Liver (tissue), 8 donors: ENCODE measurements at regions not wholly inside any gene's neighbourhood (a gene's known extent, or its start where the extent isn't known, plus 50 kb on each side); places are given as distances from the start of the nearest gene placed in this dataset.

Source experiments
- DNase-seq: peaks from one replicate; pipeline ENCODE4 v3.0.0-alpha.2; 2017; ENCODE audit warnings: low spot score
- H3K27ac ChIP-seq, 2 donors: one replicate each; pipeline ENCODE4 v1.7.0; 2013; ENCODE audit warnings: inconsistent platforms in 2 of 2, low read length in 2 of 2, control low read depth in 1 of 2, low read depth in 1 of 2, mild to moderate bottlenecking in 1 of 2
- H3K27me3 ChIP-seq, 4 donors: one replicate each; pipeline versions ENCODE4 v1.6.1 to v1.7.0; 2013; ENCODE audit warnings: low read length in 3 of 4, inconsistent platforms in 1 of 4, mild to moderate bottlenecking in 1 of 4, moderate library complexity in 1 of 4; ENCODE audit not compliant: control insufficient read depth in 4 of 4, insufficient read depth in 4 of 4
- H3K36me3 ChIP-seq, 4 donors: one replicate each; pipeline versions ENCODE4 v1.6.1 to v1.7.0; 2013; ENCODE audit warnings: low read length in 3 of 4, mild to moderate bottlenecking in 3 of 4, low read depth in 1 of 4, moderate library complexity in 1 of 4; ENCODE audit not compliant: control insufficient read depth in 4 of 4, insufficient read depth in 3 of 4
- H3K4me1 ChIP-seq, 4 donors: one replicate each; pipeline versions ENCODE4 v1.6.1 to v1.7.0; 2013; ENCODE audit warnings: low read length in 3 of 4, mild to moderate bottlenecking in 3 of 4, moderate library complexity in 1 of 4; ENCODE audit not compliant: control insufficient read depth in 4 of 4, insufficient read depth in 4 of 4
- H3K4me3 ChIP-seq, 3 donors: one replicate each; pipeline versions ENCODE4 v1.6.1 to v1.7.0; 2013; ENCODE audit warnings: low read length in 3 of 3, control low read depth in 1 of 3, low read depth in 1 of 3, mild to moderate bottlenecking in 1 of 3
- H3K9ac ChIP-seq, 2 donors: one replicate each; pipeline ENCODE4 v1.7.0; 2013; ENCODE audit warnings: low read length in 2 of 2, mild to moderate bottlenecking in 2 of 2, moderate library complexity in 2 of 2, control low read depth in 1 of 2, low read depth in 1 of 2
- H3K9me3 ChIP-seq, 4 donors: one replicate each; pipeline versions ENCODE4 v1.6.1 to v1.7.0; 2013; ENCODE audit warnings: low read length in 3 of 4; ENCODE audit not compliant: control insufficient read depth in 4 of 4
- FOXA2 ChIP-seq: IDR thresholded peaks from 2 replicates; pipeline ENCODE4 v1.6.1; 2016; ENCODE audit warnings: antibody characterized with exemption
- HNF4A ChIP-seq, 2 donors: conservative IDR thresholded peaks; 2 replicates each; pipeline ENCODE4 v1.6.1; 2016; ENCODE audit warnings: antibody characterized with exemption in 2 of 2, mild to moderate bottlenecking in 2 of 2
- HNF4G ChIP-seq: IDR thresholded peaks from 2 replicates; pipeline ENCODE4 v1.6.1; 2016; ENCODE audit warnings: antibody characterized with exemption
- NR2F2 ChIP-seq: IDR thresholded peaks from 2 replicates; pipeline ENCODE4 v1.6.1; 2016; ENCODE audit warnings: antibody characterized with exemption
- RAD21 ChIP-seq, 2 donors: IDR thresholded peaks; 2 replicates each; pipeline ENCODE4 v1.6.1; 2016; ENCODE audit warnings: antibody characterized with exemption in 2 of 2, mild to moderate bottlenecking in 2 of 2
- RXRA ChIP-seq, 2 donors: IDR thresholded peaks; 2 replicates each; pipeline ENCODE4 v1.6.1; 2017 to 2018; ENCODE audit warnings: antibody characterized with exemption in 2 of 2, mild to moderate bottlenecking in 1 of 2
- WGBS: extraction: QIAGEN DNeasy Blood & Tissue Kit; methylation state at CpG from one replicate; pipeline ENCODE4 v1.1.7; 2013; 5-methylcytosine and 5-hydroxymethylcytosine counted together
- TF ChIP-seq, protein P1 (sequence below): fragments of 150-350 bp; IDR thresholded peaks from 2 replicates; pipeline ENCODE4 v1.5.1; 2017; ENCODE audit warnings: improper control_type of control experiment, low read depth, low read length; ENCODE audit not compliant: missing input control
- TF ChIP-seq, protein P2 (sequence below): IDR thresholded peaks from 2 replicates; pipeline ENCODE4 v1.6.1; 2016; ENCODE audit warnings: antibody characterized with exemption
- TF ChIP-seq, protein P3 (sequence below): IDR thresholded peaks from 2 replicates; pipeline ENCODE4 v1.6.1; 2016; ENCODE audit warnings: antibody characterized with exemption, mild to moderate bottlenecking
- TF ChIP-seq, protein P4 (sequence below): IDR thresholded peaks from 2 replicates; pipeline ENCODE4 v1.6.1; 2016; ENCODE audit warnings: antibody characterized with exemption
- donor health status: healthy.
- donor health status: healthy.
- donor health status: healthy.
- donor health status: healthy.
- donor health status: healthy.

DNA sequence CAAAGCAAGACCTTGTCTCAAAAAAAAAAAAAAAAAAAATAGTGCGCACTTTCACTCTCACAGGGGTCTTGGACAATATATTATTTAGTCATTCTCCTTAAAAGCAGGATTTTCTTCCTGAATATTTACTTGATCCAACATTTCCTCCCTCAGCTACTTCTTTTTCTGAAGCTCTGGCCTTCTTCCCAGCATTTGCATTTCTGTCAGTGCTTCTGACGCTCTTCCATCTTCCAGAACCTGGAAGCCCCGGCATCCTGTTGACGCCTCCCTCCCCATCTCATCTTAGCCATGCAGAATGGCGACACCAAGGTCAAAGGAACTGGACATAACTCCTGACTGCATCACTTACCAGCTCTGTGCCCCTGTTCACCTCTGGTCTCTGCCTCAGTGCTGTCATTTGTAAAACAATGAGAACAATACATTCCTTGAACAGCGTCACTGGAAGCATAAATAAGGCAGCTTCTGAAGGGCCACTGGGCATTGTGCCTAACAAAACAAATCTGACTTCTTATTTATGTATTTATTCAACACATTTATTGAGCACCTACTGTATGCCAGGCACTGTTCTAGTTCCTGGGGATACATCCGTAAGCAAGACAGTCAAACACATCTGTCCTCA lies 90.9 kb upstream of the MDM1 start:
- Histone ChIP-seq H3K9me3 (no peaks in the 10 kb centered on the region), H3K27me3 (no peaks in the 10 kb centered on the region), H3K9ac (no peak overlapping the region), H3K36me3 (no peaks in the 10 kb centered on the region), H3K4me1 (no peaks in the 10 kb centered on the region), H3K27ac (no peak overlapping the region), H3K4me3 (no peak overlapping the region)
- no peak for DNase-seq
- 72% methylated on average over 7 of the region's 7 CpGs for WGBS
- TF ChIP-seq RAD21 (IDR thresholded peaks at IDR 0.05) (peak in 1 of 2 donors; percentile 8), NR2F2 (peak; percentile 67)
- TF ChIP-seq, protein P1, sequence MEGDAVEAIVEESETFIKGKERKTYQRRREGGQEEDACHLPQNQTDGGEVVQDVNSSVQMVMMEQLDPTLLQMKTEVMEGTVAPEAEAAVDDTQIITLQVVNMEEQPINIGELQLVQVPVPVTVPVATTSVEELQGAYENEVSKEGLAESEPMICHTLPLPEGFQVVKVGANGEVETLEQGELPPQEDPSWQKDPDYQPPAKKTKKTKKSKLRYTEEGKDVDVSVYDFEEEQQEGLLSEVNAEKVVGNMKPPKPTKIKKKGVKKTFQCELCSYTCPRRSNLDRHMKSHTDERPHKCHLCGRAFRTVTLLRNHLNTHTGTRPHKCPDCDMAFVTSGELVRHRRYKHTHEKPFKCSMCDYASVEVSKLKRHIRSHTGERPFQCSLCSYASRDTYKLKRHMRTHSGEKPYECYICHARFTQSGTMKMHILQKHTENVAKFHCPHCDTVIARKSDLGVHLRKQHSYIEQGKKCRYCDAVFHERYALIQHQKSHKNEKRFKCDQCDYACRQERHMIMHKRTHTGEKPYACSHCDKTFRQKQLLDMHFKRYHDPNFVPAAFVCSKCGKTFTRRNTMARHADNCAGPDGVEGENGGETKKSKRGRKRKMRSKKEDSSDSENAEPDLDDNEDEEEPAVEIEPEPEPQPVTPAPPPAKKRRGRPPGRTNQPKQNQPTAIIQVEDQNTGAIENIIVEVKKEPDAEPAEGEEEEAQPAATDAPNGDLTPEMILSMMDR, result no peak

DNA sequence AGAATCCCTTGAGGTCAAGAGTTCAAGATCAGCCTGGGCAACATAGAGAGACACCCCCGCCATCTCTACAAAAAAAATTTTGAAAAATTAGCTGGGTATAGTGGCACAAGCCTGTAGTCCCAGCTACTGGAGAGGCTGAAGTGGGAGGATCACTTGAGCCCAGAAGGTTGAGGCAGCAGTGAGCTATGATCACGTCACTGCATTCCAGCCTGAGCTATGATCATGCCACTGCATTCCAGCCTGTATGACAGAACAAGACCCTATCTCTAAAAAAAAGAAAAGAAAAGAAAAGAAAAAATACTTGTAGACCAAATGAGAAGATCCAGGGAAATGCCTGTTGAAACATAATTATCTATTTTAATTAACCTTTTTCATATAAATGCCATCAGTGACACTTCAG lies 93.8 kb upstream of the MDM1 start:
- TF ChIP-seq RXRA (IDR thresholded peaks at IDR 0.05), result no peak
- TF ChIP-seq HNF4A (conservative IDR thresholded peaks at IDR 0.05), result no peak
- TF ChIP-seq RAD21 (IDR thresholded peaks at IDR 0.05), result no peak
- TF ChIP-seq, protein P2, sequence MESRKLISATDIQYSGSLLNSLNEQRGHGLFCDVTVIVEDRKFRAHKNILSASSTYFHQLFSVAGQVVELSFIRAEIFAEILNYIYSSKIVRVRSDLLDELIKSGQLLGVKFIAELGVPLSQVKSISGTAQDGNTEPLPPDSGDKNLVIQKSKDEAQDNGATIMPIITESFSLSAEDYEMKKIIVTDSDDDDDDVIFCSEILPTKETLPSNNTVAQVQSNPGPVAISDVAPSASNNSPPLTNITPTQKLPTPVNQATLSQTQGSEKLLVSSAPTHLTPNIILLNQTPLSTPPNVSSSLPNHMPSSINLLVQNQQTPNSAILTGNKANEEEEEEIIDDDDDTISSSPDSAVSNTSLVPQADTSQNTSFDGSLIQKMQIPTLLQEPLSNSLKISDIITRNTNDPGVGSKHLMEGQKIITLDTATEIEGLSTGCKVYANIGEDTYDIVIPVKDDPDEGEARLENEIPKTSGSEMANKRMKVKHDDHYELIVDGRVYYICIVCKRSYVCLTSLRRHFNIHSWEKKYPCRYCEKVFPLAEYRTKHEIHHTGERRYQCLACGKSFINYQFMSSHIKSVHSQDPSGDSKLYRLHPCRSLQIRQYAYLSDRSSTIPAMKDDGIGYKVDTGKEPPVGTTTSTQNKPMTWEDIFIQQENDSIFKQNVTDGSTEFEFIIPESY, result no peak
- TF ChIP-seq, protein P3, sequence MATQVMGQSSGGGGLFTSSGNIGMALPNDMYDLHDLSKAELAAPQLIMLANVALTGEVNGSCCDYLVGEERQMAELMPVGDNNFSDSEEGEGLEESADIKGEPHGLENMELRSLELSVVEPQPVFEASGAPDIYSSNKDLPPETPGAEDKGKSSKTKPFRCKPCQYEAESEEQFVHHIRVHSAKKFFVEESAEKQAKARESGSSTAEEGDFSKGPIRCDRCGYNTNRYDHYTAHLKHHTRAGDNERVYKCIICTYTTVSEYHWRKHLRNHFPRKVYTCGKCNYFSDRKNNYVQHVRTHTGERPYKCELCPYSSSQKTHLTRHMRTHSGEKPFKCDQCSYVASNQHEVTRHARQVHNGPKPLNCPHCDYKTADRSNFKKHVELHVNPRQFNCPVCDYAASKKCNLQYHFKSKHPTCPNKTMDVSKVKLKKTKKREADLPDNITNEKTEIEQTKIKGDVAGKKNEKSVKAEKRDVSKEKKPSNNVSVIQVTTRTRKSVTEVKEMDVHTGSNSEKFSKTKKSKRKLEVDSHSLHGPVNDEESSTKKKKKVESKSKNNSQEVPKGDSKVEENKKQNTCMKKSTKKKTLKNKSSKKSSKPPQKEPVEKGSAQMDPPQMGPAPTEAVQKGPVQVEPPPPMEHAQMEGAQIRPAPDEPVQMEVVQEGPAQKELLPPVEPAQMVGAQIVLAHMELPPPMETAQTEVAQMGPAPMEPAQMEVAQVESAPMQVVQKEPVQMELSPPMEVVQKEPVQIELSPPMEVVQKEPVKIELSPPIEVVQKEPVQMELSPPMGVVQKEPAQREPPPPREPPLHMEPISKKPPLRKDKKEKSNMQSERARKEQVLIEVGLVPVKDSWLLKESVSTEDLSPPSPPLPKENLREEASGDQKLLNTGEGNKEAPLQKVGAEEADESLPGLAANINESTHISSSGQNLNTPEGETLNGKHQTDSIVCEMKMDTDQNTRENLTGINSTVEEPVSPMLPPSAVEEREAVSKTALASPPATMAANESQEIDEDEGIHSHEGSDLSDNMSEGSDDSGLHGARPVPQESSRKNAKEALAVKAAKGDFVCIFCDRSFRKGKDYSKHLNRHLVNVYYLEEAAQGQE, result no peak
- TF ChIP-seq, protein P4, sequence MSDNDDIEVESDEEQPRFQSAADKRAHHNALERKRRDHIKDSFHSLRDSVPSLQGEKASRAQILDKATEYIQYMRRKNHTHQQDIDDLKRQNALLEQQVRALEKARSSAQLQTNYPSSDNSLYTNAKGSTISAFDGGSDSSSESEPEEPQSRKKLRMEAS, result no peak
- TF ChIP-seq FOXA2, result no peak
- no peak for TF ChIP-seq HNF4G
- H3K4me3 ChIP-seq, result no peak overlapping the region
- WGBS, result 92% methylated on average over 2 of the region's 2 CpGs

More for the DNA sequence above, 93.8 kb upstream of the MDM1 start:
- Histone ChIP-seq H3K36me3 (no peaks in the 10 kb centered on the region), H3K27ac (no peak overlapping the region), H3K4me1 (no peaks in the 10 kb centered on the region), H3K27me3 (no peaks in the 10 kb centered on the region), H3K9ac (no peak overlapping the region), H3K9me3 (no peaks in the 10 kb centered on the region)
- no peak for DNase-seq
